Panc1 (cell line): ENCODE measurements at regions not wholly inside any gene's neighbourhood (a gene's known extent, or its start where the extent isn't known, plus 50 kb on each side); places are given as distances from the start of the nearest gene placed in this dataset.

Experiments
- ATAC-seq: fragments of 200-7000 bp; cut with Tn5 transposase; 2 replicates; pipeline ENCODE4 v1.9.1; 2020; ENCODE audit warnings: mild to moderate bottlenecking, moderate library complexity
- BruUV-seq: library from RNA; stranded (reverse); fragments of 400-500 nt; replicated peaks from 2 replicates; lab custom pipeline; 2021; lab: Mats Ljungman, UMichigan
- CTCF ChIA-PET: fragments of 300-600 bp; sonication (Branson Sonifier 250); formaldehyde crosslinking; loops from one replicate; lab custom pipeline; 2022; ENCODE audit warnings: antibody characterized with exemption; lab: Charles Lee
- POLR2A ChIA-PET: fragments of 300-600 bp; sonication (Branson Sonifier 250); formaldehyde crosslinking; loops from one replicate; lab custom pipeline; 2022; ENCODE audit warnings: antibody characterized with exemption; lab: Charles Lee
- DNase-seq: peaks from one replicate; pipeline ENCODE4 v3.0.0-alpha.2; 2010; ENCODE audit warnings: low read depth, low spot score
- H3K27ac ChIP-seq: 2 replicates; pipeline ENCODE4 v1.5.1; 2011; ENCODE audit warnings: mild to moderate bottlenecking, low read length, inconsistent platforms
- H3K27me3 ChIP-seq: fragments of 200-500 bp; sonication (Bioruptor generic); 2 replicates; pipeline ENCODE4 v1.6.0; 2014; ENCODE audit warnings: low read length, inconsistent platforms; ENCODE audit not compliant: control insufficient read depth, insufficient read depth
- H3K36me3 ChIP-seq: fragments of 200-500 bp; sonication (Bioruptor generic); 2 replicates; pipeline ENCODE4 v1.5.1; 2014; ENCODE audit warnings: inconsistent platforms, mild to moderate bottlenecking, low read length, moderate library complexity; ENCODE audit not compliant: control insufficient read depth, insufficient read depth
- H3K4me1 ChIP-seq: 2 replicates; pipeline ENCODE4 v1.5.1; 2011; ENCODE audit warnings: inconsistent platforms, mild to moderate bottlenecking, low read length, moderate library complexity; ENCODE audit not compliant: control insufficient read depth, insufficient read depth
- H3K4me3 ChIP-seq, 2 experiments: 2 replicates each; pipeline ENCODE4 v1.5.1; 2011 to 2012; ENCODE audit warnings: low read depth in 2 of 2, low read length in 2 of 2, mild to moderate bottlenecking in 2 of 2, inconsistent platforms in 1 of 2, moderate library complexity in 1 of 2
- H3K9me3 ChIP-seq: fragments of 200-500 bp; sonication (Bioruptor generic); 2 replicates; pipeline ENCODE4 v1.5.1; 2014; ENCODE audit warnings: low read depth, mild to moderate bottlenecking, inconsistent platforms, low read length, moderate library complexity; ENCODE audit not compliant: control insufficient read depth, insufficient read depth
- POLR2AphosphoS5 ChIP-seq: IDR thresholded peaks from 2 replicates; pipeline ENCODE4 v1.6.1; 2012; ENCODE audit warnings: mild to moderate bottlenecking, low read depth, low read length, moderate library complexity
- REST ChIP-seq, 2 experiments: IDR thresholded peaks; 2 replicates each; pipeline ENCODE4 v1.6.1; 2011 to 2012; ENCODE audit warnings: low read depth in 2 of 2, control low read depth in 1 of 2, low read length in 1 of 2, mild to moderate bottlenecking in 1 of 2, moderate library complexity in 1 of 2; ENCODE audit not compliant: insufficient read depth in 1 of 2
- SIN3A ChIP-seq: IDR thresholded peaks from 2 replicates; pipeline ENCODE4 v1.6.1; 2012; ENCODE audit warnings: low read depth, mild to moderate bottlenecking, low read length, moderate library complexity, borderline replicate concordance; ENCODE audit not compliant: insufficient read depth
- TCF7L2 ChIP-seq: IDR thresholded peaks from 2 replicates; pipeline ENCODE4 v1.6.1; 2011; ENCODE audit warnings: mild to moderate bottlenecking, low read depth, low read length, inconsistent platforms
- in situ Hi-C: cut with HindIII; loops from 2 replicates; pipeline ENCODE4 v1.10.0; 2016; ENCODE audit warnings: low sequenced_read_pairs, low pct_unique_long_range_greater_than_20kb
- intact Hi-C: fragments of 100-400 bp; cut with micrococcal nuclease; formaldehyde crosslinking; loops from one replicate; pipeline ENCODE4 v1.10.0; 2022; ENCODE audit not compliant: unreplicated experiment
- TF ChIP-seq, protein P1 (sequence below): fragments of 450-650 bp; IDR thresholded peaks from 2 replicates; pipeline ENCODE4 v1.5.1; 2017; ENCODE audit warnings: mild to moderate bottlenecking

- H3K27ac ChIP-seq: no peak overlapping the region
- POLR2A ChIA-PET: no interaction called here
These were observed 76.0 kb downstream of the ATPSCKMT start for GRCh38 chr5:10173716-10174115.

DNA sequence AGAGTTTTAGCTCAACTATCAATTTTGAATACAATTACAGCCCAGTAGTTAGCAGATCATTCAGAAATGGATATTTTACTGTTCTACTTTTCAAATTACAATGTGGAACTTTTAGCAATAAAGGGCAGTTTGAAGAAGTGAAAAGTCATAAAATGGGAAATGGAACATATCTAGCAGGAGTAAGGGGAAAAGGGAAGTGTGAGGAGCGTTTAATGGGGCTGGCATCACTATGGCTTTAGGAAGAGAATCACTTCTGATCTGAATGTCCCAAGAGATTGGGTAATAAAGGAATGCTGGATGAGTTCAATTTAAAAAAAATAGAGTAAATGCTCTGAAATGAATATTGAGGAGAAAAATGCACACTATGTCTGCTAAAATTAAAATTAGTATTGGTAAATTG, 77.4 kb downstream of the ATPSCKMT start:
- no peak for ATAC-seq
- ChIA-PET POLR2A (interaction anchor here (0.5 kb wide), 1 partner anchor 323 kb away, joined by 7 read pairs; no protein-coding TSS in a partner anchor), CTCF (no interaction called here)
- in situ Hi-C loops (no loop called here), intact Hi-C loops (no loop called here)
- Histone ChIP-seq H3K4me3 (no peak overlapping the region), H3K36me3 (no peaks in the 10 kb centered on the region), H3K27me3 (no peaks in the 10 kb centered on the region), H3K9me3 (no peaks in the 10 kb centered on the region), H3K27ac (no peak overlapping the region), H3K4me1 (no peaks in the 10 kb centered on the region)
- DNase-seq: no peak
- no peak for TF ChIP-seq TCF7L2
- TF ChIP-seq, protein P1, sequence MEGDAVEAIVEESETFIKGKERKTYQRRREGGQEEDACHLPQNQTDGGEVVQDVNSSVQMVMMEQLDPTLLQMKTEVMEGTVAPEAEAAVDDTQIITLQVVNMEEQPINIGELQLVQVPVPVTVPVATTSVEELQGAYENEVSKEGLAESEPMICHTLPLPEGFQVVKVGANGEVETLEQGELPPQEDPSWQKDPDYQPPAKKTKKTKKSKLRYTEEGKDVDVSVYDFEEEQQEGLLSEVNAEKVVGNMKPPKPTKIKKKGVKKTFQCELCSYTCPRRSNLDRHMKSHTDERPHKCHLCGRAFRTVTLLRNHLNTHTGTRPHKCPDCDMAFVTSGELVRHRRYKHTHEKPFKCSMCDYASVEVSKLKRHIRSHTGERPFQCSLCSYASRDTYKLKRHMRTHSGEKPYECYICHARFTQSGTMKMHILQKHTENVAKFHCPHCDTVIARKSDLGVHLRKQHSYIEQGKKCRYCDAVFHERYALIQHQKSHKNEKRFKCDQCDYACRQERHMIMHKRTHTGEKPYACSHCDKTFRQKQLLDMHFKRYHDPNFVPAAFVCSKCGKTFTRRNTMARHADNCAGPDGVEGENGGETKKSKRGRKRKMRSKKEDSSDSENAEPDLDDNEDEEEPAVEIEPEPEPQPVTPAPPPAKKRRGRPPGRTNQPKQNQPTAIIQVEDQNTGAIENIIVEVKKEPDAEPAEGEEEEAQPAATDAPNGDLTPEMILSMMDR: no peak
- no peak for TF ChIP-seq POLR2AphosphoS5
- TF ChIP-seq SIN3A: no peak
- no peak for TF ChIP-seq REST (IDR thresholded peaks at IDR 0.05; ENCODE audit: insufficient read depth in 1 of 2, low read depth in 2 of 2, low read length in 1 of 2)
- no TSS peak for BruUV-seq

More at GRCh38 chr5:10173716-10174115, 76.0 kb downstream of the ATPSCKMT start:
- Histone ChIP-seq H3K9me3 (no peaks in the 10 kb centered on the region), H3K4me3 (no peak overlapping the region), H3K27me3 (no peaks in the 10 kb centered on the region), H3K36me3 (no peaks in the 10 kb centered on the region), H3K4me1 (no peaks in the 10 kb centered on the region)
- DNase-seq: no peak
- no peak for ATAC-seq
- intact Hi-C loops (no loop called here), in situ Hi-C loops (no loop called here)
- CTCF ChIA-PET: no interaction called here
- no peak for TF ChIP-seq TCF7L2
- TF ChIP-seq POLR2AphosphoS5: no peak
- TF ChIP-seq, protein P1: no peak
- TF ChIP-seq SIN3A: no peak
- TF ChIP-seq REST (IDR thresholded peaks at IDR 0.05; ENCODE audit: insufficient read depth in 1 of 2, low read depth in 2 of 2, low read length in 1 of 2): no peak
- BruUV-seq: no TSS peak
